HT1080 (cell line): ENCODE measurements at regions not wholly inside any gene's neighbourhood (a gene's known extent, or its start where the extent isn't known, plus 50 kb on each side); places are given as distances from the start of the nearest gene placed in this dataset.

Source experiments
- DNase-seq: peaks from one replicate; pipeline ENCODE4 v3.0.0-alpha.2; 2015; ENCODE audit warnings: low read depth

GRCh38 chr11:45089251-45089650, 57.2 kb upstream of the PRDM11 start:
- DNase-seq, result peak; percentile 34

- no peak for DNase-seq
These were observed 56.6 kb upstream of the PRDM11 start for GRCh38 chr11:45089676-45090499.

GRCh38 chr11:45090607-45091006, 55.8 kb upstream of the PRDM11 start:
- no peak for DNase-seq

- no peak for DNase-seq
These were observed 54.7 kb upstream of the PRDM11 start for GRCh38 chr11:45091563-45092403.

GRCh38 chr11:45092404-45092785, 54.0 kb upstream of the PRDM11 start:
- no peak for DNase-seq

- peak; percentile 80 for DNase-seq
These were observed 53.3 kb upstream of the PRDM11 start for GRCh38 chr11:45092901-45093760.

GRCh38 chr11:45093761-45094455, 52.5 kb upstream of the PRDM11 start:
- no peak for DNase-seq

GRCh38 chr11:45094958-45095690, 51.3 kb upstream of the PRDM11 start:
- no peak for DNase-seq

GRCh38 chr11:45095691-45096010, 50.8 kb upstream of the PRDM11 start:
- no peak for DNase-seq

GRCh38 chr11:45096636-45097035, 49.8 kb upstream of the PRDM11 start:
- no peak for DNase-seq
